ENCODE measurements at regions not wholly inside any gene's neighbourhood (a gene's known extent, or its start where the extent isn't known, plus 50 kb on each side); places are given as distances from the start of the nearest gene placed in this dataset.

GRCh38 chr1:4086921-4087320, 186.8 kb upstream of the C1orf174 start:
- TF ChIP-seq CTCF (IDR thresholded peaks at IDR 0.05; ENCODE audit: low read depth, low read length) (no peak), EZH2phosphoT487 (IDR thresholded peaks at IDR 0.05; ENCODE audit: low read depth) (no peak)
